ENCODE measurements at regions not wholly inside any gene's neighbourhood (a gene's known extent, or its start where the extent isn't known, plus 50 kb on each side); places are given as distances from the start of the nearest gene placed in this dataset.

DNA sequence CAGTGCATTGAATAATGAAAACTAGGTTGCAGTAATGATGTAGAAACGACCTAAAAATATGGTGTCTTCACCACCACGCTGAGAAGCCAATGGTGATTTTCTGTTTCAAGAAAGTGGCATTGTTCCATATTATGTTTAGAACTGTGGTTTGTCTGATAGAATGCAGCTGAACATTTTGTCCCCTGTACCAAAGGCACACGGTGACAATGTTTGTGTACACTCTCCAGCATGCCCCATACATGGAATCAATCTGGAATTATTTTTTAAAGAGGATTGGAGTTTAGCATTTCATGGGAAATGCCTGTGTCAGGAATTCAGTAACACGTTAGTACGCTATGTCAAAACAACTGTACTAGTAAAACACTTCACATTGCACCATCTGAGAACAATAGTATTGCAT is 237.4 kb upstream of the AUTS2 start:
- Histone ChIP-seq H3K4me1 (no peaks in the 10 kb centered on the region), H3K9me3 (no peaks in the 10 kb centered on the region), H3K36me3 (no peaks in the 10 kb centered on the region), H3K4me3 (no peak overlapping the region), H3K27ac (no peak overlapping the region), H3K27me3 (no peaks in the 10 kb centered on the region)
- no peak for ATAC-seq
- 52 to 66% methylated on average over 5 of the region's 5 CpGs for WGBS, 2 donors
- TF ChIP-seq, protein P1, sequence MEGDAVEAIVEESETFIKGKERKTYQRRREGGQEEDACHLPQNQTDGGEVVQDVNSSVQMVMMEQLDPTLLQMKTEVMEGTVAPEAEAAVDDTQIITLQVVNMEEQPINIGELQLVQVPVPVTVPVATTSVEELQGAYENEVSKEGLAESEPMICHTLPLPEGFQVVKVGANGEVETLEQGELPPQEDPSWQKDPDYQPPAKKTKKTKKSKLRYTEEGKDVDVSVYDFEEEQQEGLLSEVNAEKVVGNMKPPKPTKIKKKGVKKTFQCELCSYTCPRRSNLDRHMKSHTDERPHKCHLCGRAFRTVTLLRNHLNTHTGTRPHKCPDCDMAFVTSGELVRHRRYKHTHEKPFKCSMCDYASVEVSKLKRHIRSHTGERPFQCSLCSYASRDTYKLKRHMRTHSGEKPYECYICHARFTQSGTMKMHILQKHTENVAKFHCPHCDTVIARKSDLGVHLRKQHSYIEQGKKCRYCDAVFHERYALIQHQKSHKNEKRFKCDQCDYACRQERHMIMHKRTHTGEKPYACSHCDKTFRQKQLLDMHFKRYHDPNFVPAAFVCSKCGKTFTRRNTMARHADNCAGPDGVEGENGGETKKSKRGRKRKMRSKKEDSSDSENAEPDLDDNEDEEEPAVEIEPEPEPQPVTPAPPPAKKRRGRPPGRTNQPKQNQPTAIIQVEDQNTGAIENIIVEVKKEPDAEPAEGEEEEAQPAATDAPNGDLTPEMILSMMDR (IDR thresholded peaks at IDR 0.05): no peak
- no peak for DNase-seq
- intact Hi-C loops (cut with DNase I): no loop called here
- no peak for FAIRE-seq

DNA sequence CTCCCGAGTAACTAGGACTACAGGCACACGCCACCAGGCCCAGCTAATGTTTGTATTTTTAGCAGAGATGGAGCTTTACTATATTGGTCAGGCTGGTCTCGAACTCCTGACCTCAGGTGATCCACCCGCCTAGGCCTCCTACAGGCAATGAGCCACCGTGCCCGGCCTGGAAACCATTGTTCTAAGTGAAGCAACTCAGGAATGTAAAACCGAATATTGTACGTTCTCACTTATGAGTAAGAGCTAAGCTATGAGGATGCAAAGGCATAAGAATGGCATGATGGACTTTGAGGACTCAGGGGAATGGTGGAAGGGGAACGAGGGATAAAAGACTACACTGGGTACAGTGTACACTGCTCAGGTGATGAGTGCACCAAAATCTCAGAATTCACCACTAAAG is 235.1 kb upstream of the AUTS2 start:
- Histone ChIP-seq H3K9me3 (no peaks in the 10 kb centered on the region), H3K27me3 (no peaks in the 10 kb centered on the region), H3K27ac (no peak overlapping the region), H3K4me1 (no peaks in the 10 kb centered on the region), H3K4me3 (no peak overlapping the region), H3K36me3 (no peaks in the 10 kb centered on the region)
- 77 to 85% methylated on average over 9 of the region's 9 CpGs for WGBS, 2 donors
- DNase-seq (no peak), ATAC-seq (no peak), FAIRE-seq (no peak)
- intact Hi-C loops (cut with DNase I): no loop called here
- TF ChIP-seq, protein P1 (IDR thresholded peaks at IDR 0.05): no peak

DNA sequence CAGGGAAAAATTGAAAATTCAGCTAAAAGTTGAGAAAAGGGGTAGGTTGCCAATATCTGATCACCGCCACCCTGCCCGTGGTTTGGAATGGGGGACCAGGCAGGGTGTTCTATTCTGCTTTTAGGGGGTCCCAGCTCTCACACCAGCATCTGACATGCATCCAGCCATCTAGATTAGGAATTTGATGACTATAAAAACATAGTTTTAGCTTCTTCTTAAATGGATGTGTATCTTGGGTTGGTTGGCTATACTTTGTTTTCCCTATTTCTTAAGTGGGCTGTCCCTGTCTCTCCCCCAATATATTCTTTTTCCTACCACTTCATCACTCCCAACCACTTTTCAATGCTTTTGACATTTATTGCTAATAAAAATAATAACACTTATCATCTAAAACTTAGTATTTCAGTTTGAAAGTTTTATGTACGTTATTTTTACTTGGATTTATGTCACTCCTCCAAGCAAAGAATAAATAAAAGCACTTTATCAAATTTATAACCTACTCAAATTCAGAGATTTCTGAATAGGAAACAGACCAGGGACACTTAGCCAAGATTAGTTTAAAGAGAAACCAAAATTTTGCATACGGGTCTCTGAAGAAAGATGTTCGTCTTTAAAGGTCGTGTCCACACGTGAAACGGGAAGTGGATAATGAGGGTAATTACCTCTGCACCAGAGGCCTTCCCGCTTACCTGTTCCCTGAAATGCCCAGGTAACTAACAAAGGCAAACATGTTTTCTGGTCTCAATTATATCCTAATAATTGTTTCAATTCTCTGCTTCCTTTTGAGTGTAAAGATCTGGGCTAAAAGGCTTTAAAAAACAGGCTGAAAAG is 233.2 kb upstream of the AUTS2 start:
- WGBS, 2 donors: 68 to 70% methylated on average over 9 of the region's 9 CpGs
- Histone ChIP-seq H3K9me3 (no peaks in the 10 kb centered on the region), H3K27me3 (no peaks in the 10 kb centered on the region), H3K36me3 (no peaks in the 10 kb centered on the region), H3K4me1 (no peaks in the 10 kb centered on the region), H3K27ac (no peak overlapping the region), H3K4me3 (no peak overlapping the region)
- TF ChIP-seq, protein P1 (IDR thresholded peaks at IDR 0.05): no peak
- DNase-seq (no peak), FAIRE-seq (no peak), ATAC-seq (no peak)
- intact Hi-C loops (cut with DNase I): no loop called here

DNA sequence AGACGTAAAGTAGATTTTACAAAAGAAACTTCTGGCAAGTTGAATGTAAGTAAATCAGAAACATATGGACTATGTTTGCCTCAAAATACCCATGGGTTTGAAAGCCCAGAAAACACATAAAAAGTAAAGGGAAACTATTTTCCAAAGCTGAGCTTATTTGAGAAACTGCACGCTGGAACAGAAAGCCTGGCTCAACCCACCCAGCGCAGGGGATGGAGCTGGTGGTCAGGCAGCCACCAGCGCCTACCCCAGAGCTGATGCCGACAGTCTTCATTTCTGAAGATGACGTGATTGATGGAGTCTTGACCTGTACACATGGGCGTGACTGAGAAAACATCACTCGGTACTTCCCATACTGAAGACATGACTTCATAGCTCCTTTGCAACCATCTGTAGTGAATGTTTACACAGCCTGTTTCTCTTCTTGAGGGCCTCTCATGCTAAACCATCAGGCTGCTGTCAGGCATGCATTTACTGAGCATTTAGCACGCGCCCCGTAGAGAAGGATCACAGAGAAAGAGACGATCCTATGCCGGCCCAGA is 232.6 kb upstream of the AUTS2 start:
- intact Hi-C loops (cut with DNase I): no loop called here
- H3K4me1 ChIP-seq: no peaks in the 10 kb centered on the region
- no peak for ATAC-seq

More for the DNA sequence above, 232.6 kb upstream of the AUTS2 start:
- no peak overlapping the region for H3K4me3 ChIP-seq
- H3K36me3 ChIP-seq: no peaks in the 10 kb centered on the region
- 43 to 47% methylated on average over 13 of the region's 13 CpGs for WGBS, 2 donors
- no peak overlapping the region for H3K27ac ChIP-seq
- DNase-seq: no peak
- H3K9me3 ChIP-seq: no peaks in the 10 kb centered on the region
- H3K27me3 ChIP-seq: no peaks in the 10 kb centered on the region
- TF ChIP-seq, protein P1 (IDR thresholded peaks at IDR 0.05): no peak
- no peak for FAIRE-seq

Measured in pancreas (tissue), 10 donors.